IMR-90 (cell line): ENCODE measurements at regions not wholly inside any gene's neighbourhood (a gene's known extent, or its start where the extent isn't known, plus 50 kb on each side); places are given as distances from the start of the nearest gene placed in this dataset.

Source experiments
- ATAC-seq: fragments of 200-7000 bp; cut with Tn5 transposase; 2 replicates; pipeline ENCODE4 v1.9.1; 2020; ENCODE audit warnings: low read depth, mild to moderate bottlenecking, moderate library complexity
- BruUV-seq: library from RNA; stranded (reverse); fragments of 400-500 nt; replicated peaks from 2 replicates; lab custom pipeline; 2021; lab: Mats Ljungman, UMichigan
- CTCF ChIA-PET: fragments of 300-600 bp; formaldehyde crosslinking; extraction: SDS; loops from one replicate; lab custom pipeline; 2021; ENCODE audit warnings: antibody characterized with exemption; lab: Yijun Ruan, JAX
- POLR2A ChIA-PET: fragments of 300-600 bp; sonication (Branson Sonifier 250); formaldehyde crosslinking; loops from one replicate; lab custom pipeline; 2022; ENCODE audit warnings: antibody characterized with exemption; ENCODE audit not compliant: unreplicated experiment; lab: Charles Lee
- DNase-seq: peaks from one replicate; pipeline ENCODE4 v3.0.0; 2013
- H2AFZ ChIP-seq: replicated peaks from 2 replicates; pipeline ENCODE3; 2013; ENCODE audit warnings: low read length, mild to moderate bottlenecking; ENCODE audit not compliant: poor library complexity
- H2AK5ac ChIP-seq: 2 replicates; pipeline ENCODE4 v1.6.1; 2013; ENCODE audit warnings: low read depth, low read length, inconsistent platforms
- H2AK9ac ChIP-seq: replicated peaks from 2 replicates; pipeline ENCODE3; 2013; ENCODE audit warnings: mild to moderate bottlenecking, low read depth, low read length, moderate library complexity; ENCODE audit not compliant: poor library complexity
- H2BK120ac ChIP-seq: 2 replicates; pipeline ENCODE4 v1.6.1; 2013; ENCODE audit warnings: low read depth, low read length, inconsistent platforms
- H2BK15ac ChIP-seq: 3 replicates; pipeline ENCODE4 v1.6.1; 2013; ENCODE audit warnings: low read depth, low read length, inconsistent platforms
- H2BK20ac ChIP-seq: 2 replicates; pipeline ENCODE4 v1.6.1; 2013; ENCODE audit warnings: low read depth, mild to moderate bottlenecking, inconsistent platforms, low read length, moderate library complexity
- H2BK5ac ChIP-seq: 2 replicates; pipeline ENCODE4 v1.6.1; 2013; ENCODE audit warnings: mild to moderate bottlenecking, low read depth, low read length, inconsistent platforms; ENCODE audit not compliant: poor library complexity, severe bottlenecking
- H3K14ac ChIP-seq: replicated peaks from 2 replicates; pipeline ENCODE4 v1.6.1; 2013; ENCODE audit warnings: low read depth, low read length, inconsistent platforms
- H3K18ac ChIP-seq: 2 replicates; pipeline ENCODE4 v1.6.1; 2013; ENCODE audit warnings: low read depth, low read length, control low read depth
- H3K23ac ChIP-seq: 2 replicates; pipeline ENCODE4 v1.6.1; 2013; ENCODE audit warnings: low read depth, low read length, inconsistent platforms
- H3K27ac ChIP-seq: 2 replicates; pipeline ENCODE4 v1.5.1; 2013; ENCODE audit warnings: mild to moderate bottlenecking, control low read depth, low read length; ENCODE audit not compliant: insufficient read depth
- H3K27me3 ChIP-seq: 2 replicates; pipeline ENCODE4 v1.6.1; 2013; ENCODE audit warnings: low read length; ENCODE audit not compliant: control insufficient read depth, insufficient read depth
- H3K36me3 ChIP-seq: 2 replicates; pipeline ENCODE4 v1.6.1; 2013; ENCODE audit warnings: low read length, mixed read lengths; ENCODE audit not compliant: control insufficient read depth, insufficient read depth
- H3K4ac ChIP-seq: 2 replicates; pipeline ENCODE4 v1.6.1; 2013; ENCODE audit warnings: low read depth, low read length, inconsistent platforms
- H3K4me1 ChIP-seq: 2 replicates; pipeline ENCODE4 v1.6.1; 2013; ENCODE audit warnings: low read length, mixed read lengths; ENCODE audit not compliant: control insufficient read depth, insufficient read depth
- H3K4me2 ChIP-seq: 2 replicates; pipeline ENCODE4 v1.6.1; 2013; ENCODE audit warnings: low read depth, mild to moderate bottlenecking, control low read depth, low read length, moderate library complexity
- H3K4me3 ChIP-seq: 2 replicates; pipeline ENCODE4 v1.5.1; 2013; ENCODE audit warnings: low read depth, mild to moderate bottlenecking, control low read depth, low read length, moderate library complexity; ENCODE audit not compliant: insufficient read depth
- H3K56ac ChIP-seq: 2 replicates; pipeline ENCODE4 v1.6.1; 2013; ENCODE audit warnings: low read length, inconsistent platforms; ENCODE audit not compliant: insufficient read depth; ENCODE audit errors: extremely low read depth
- H3K79me1 ChIP-seq, 2 experiments: 2 replicates each; pipeline ENCODE4 v1.6.1; 2013; ENCODE audit warnings: low read length in 2 of 2, inconsistent platforms in 1 of 2, low read depth in 1 of 2
- H3K9ac ChIP-seq: 2 replicates; pipeline ENCODE4 v1.6.1; 2013; ENCODE audit warnings: low read depth, low read length, control low read depth
- H3K9me1 ChIP-seq: 2 replicates; pipeline ENCODE4 v1.6.1; 2013; ENCODE audit warnings: low read length, inconsistent platforms; ENCODE audit not compliant: insufficient read depth
- H3K9me3 ChIP-seq: 2 replicates; pipeline ENCODE4 v1.6.1; 2013; ENCODE audit warnings: low read length; ENCODE audit not compliant: control insufficient read depth, insufficient read depth
- H4K20me1 ChIP-seq: 2 replicates; pipeline ENCODE4 v1.6.1; 2013; ENCODE audit warnings: low read length, inconsistent platforms; ENCODE audit not compliant: insufficient read depth
- H4K5ac ChIP-seq: 2 replicates; pipeline ENCODE4 v1.6.1; 2013; ENCODE audit warnings: mild to moderate bottlenecking, low read depth, low read length, control low read depth
- H4K8ac ChIP-seq, 2 experiments: 2 replicates each; pipeline ENCODE4 v1.6.1; 2013; ENCODE audit warnings: low read depth in 2 of 2, low read length in 2 of 2, control low read depth in 1 of 2, inconsistent platforms in 1 of 2
- H4K91ac ChIP-seq: 2 replicates; pipeline ENCODE4 v1.6.1; 2013; ENCODE audit warnings: low read depth, low read length, inconsistent platforms; ENCODE audit not compliant: insufficient read depth
- CHD1 ChIP-seq: IDR thresholded peaks from 2 replicates; pipeline ENCODE4 v1.6.1; 2012; ENCODE audit warnings: low read depth, low read length, improper control_type of control experiment
- MAZ ChIP-seq: IDR thresholded peaks from 2 replicates; pipeline ENCODE4 v1.6.1; 2012; ENCODE audit warnings: low read depth, mild to moderate bottlenecking, low read length, improper control_type of control experiment, moderate library complexity, borderline replicate concordance
- NFE2L2 ChIP-seq: fragments of 150-350 bp; IDR thresholded peaks from 2 replicates; pipeline ENCODE4 v1.6.1; 2016; ENCODE audit warnings: low read depth, mild to moderate bottlenecking, low read length
- SMC3 ChIP-seq: fragments of 150-350 bp; IDR thresholded peaks from 2 replicates; pipeline ENCODE4 v1.6.1; 2016; ENCODE audit warnings: low read depth, mild to moderate bottlenecking, antibody characterized with exemption, low read length, moderate library complexity
- WGBS, 2 experiments: methylation state at CpG; one replicate each; pipeline versions ENCODE4 v1.1.5 to v1.1.7; 2013; ENCODE audit warnings: missing lambda C conversion rate in 2 of 2; ENCODE audit not compliant: insufficient read length in 1 of 2; ENCODE audit errors: extremely low coverage in 2 of 2; 5-methylcytosine and 5-hydroxymethylcytosine counted together
- dilution Hi-C: fragments of 300-500 bp; cut with HindIII; formaldehyde crosslinking; loops from one replicate; pipeline ENCODE4 v1.14.3; 2018; ENCODE audit warnings: low sequenced_read_pairs; ENCODE audit not compliant: unreplicated experiment
- in situ Hi-C: fragments of 300-500 bp; cut with MboI; formaldehyde crosslinking; loops from 3 replicates; pipeline ENCODE4 v1.14.3; 2019; ENCODE audit warnings: low sequenced_read_pairs, inconsistent platforms, mixed read lengths
- intact Hi-C: fragments of 100-400 bp; cut with micrococcal nuclease; formaldehyde crosslinking; loops from 2 replicates; pipeline ENCODE4 v1.10.0; 2022

DNA sequence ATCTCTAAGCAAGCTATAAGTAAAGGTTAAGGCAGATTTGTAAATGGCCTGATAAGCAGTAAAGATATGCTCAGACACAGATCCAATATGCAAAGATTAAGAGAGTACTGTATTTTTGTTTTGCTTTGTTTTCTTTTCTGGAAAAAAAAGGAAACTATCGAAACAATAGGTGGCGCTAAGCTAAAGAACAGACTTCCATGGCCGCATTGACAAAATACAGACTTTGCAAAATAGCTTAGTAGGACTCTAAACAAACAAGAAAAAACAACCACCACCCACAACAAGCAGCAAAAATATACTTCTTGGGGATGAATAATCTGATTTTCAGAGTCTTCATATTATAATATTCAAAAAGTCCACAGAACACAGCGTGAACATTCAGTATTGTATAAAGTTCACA, 758.4 kb upstream of the ROBO1 start:
- Histone ChIP-seq H3K4me3 (no peak overlapping the region), H4K8ac (no peak overlapping the region), H3K4me1 (no peaks in the 10 kb centered on the region), H2BK5ac (no peak overlapping the region), H4K5ac (no peak overlapping the region), H3K27ac (no peak overlapping the region), H2AFZ (no peak overlapping the region), H2BK15ac (no peak overlapping the region), H2BK120ac (no peak overlapping the region), H3K18ac (no peak overlapping the region), H4K20me1 (no peaks in the 10 kb centered on the region), H3K79me1 (no peaks in the 10 kb centered on the region), H3K27me3 (no peaks in the 10 kb centered on the region), H2BK20ac (no peak overlapping the region), H4K91ac (no peak overlapping the region), H3K56ac (no peak overlapping the region), H2AK9ac (no peak overlapping the region), H3K9me3 (0 out of 2 replicates have a peak, but pooled peaks cover 4% of the 10 kb centered on the region), H2AK5ac (no peak overlapping the region), H3K4me2 (no peak overlapping the region), H3K23ac (no peak overlapping the region), H3K9ac (no peak overlapping the region), H3K36me3 (no peaks in the 10 kb centered on the region), H3K9me1 (no peaks in the 10 kb centered on the region), H3K14ac (no peak overlapping the region), H3K4ac (no peak overlapping the region)
- TF ChIP-seq CHD1 (no peak), SMC3 (no peak), NFE2L2 (no peak), MAZ (no peak)
- in situ Hi-C loops (no loop called here), intact Hi-C loops (no loop called here), dilution Hi-C loops (no loop called here)
- POLR2A ChIA-PET: no interaction called here
- CTCF ChIA-PET: interaction anchor here (0.6 kb wide), 1 partner anchor 61 kb away, joined by 8 read pairs; no protein-coding TSS in a partner anchor
- no TSS peak for BruUV-seq
- DNase-seq (no peak), ATAC-seq (no peak)
- WGBS, 2 experiments: no CpG with 5 or more reads among the region's 4 CpGs
